CD4-positive, alpha-beta T cell treated with Interleukin-10 for 1 hour (primary cell): ENCODE measurements at regions not wholly inside any gene's neighbourhood (a gene's known extent, or its start where the extent isn't known, plus 50 kb on each side); places are given as distances from the start of the nearest gene placed in this dataset.
"Not testable (repeated sequence)": the region's sequence is repeated elsewhere in the genome, so short reads cannot be mapped to it uniquely, and the experiment has no call there.

ENCODE experiments used
- DNase-seq: peaks from one replicate; pipeline ENCODE4 v3.0.0-alpha.2; 2020

GRCh38 chr14:53735916-53736315, 220.7 kb downstream of the BMP4 start:
- DNase-seq, result no peak

GRCh38 chr14:53723221-53723620, 233.4 kb downstream of the BMP4 start:
- no peak for DNase-seq

- no peak for DNase-seq
Observed at GRCh38 chr14:53719536-53719935, 237.1 kb downstream of the BMP4 start.

- no peak for DNase-seq
Observed at GRCh38 chr14:53716578-53716977, 240.0 kb downstream of the BMP4 start.

GRCh38 chr14:53715193-53715721, 241.4 kb downstream of the BMP4 start:
- DNase-seq, result no peak

GRCh38 chr14:53714495-53715192, 242.0 kb downstream of the BMP4 start:
- DNase-seq, result no peak

GRCh38 chr14:53712901-53713300, 243.7 kb downstream of the BMP4 start:
- DNase-seq, result not testable (repeated sequence)

- no peak for DNase-seq
Observed at GRCh38 chr14:53711205-53711604, 245.4 kb downstream of the BMP4 start.

GRCh38 chr14:53710615-53711014, 246.0 kb downstream of the BMP4 start:
- DNase-seq, result no peak

GRCh38 chr14:53709381-53709780, 247.2 kb downstream of the BMP4 start:
- no peak for DNase-seq

GRCh38 chr14:53703457-53703856, 253.2 kb downstream of the BMP4 start:
- no peak for DNase-seq

GRCh38 chr14:53701108-53701875, 255.3 kb downstream of the BMP4 start:
- no peak for DNase-seq

- no peak for DNase-seq
Observed at GRCh38 chr14:53696217-53696965, 260.2 kb downstream of the BMP4 start.

- no peak for DNase-seq
Observed at GRCh38 chr14:53695692-53696214, 260.9 kb downstream of the BMP4 start.

- no peak for DNase-seq
Observed at GRCh38 chr14:53692885-53693284, 263.7 kb downstream of the BMP4 start.

- DNase-seq, result no peak
Observed at GRCh38 chr14:53692451-53692850, 264.2 kb downstream of the BMP4 start.

GRCh38 chr14:53683229-53683628, 273.4 kb downstream of the BMP4 start:
- no peak for DNase-seq

- no peak for DNase-seq
Observed at GRCh38 chr14:53672526-53672925, 284.1 kb downstream of the BMP4 start.

- no peak for DNase-seq
Observed at GRCh38 chr14:53670701-53671100, 285.9 kb downstream of the BMP4 start.

- no peak for DNase-seq
Observed at GRCh38 chr14:53668897-53669296, 287.7 kb downstream of the BMP4 start.

GRCh38 chr14:53663709-53664108, 292.9 kb downstream of the BMP4 start:
- DNase-seq, result no peak

- no peak for DNase-seq
Observed at GRCh38 chr14:53655080-53655785, 301.4 kb downstream of the BMP4 start.

GRCh38 chr14:53652068-53652467, 304.6 kb downstream of the BMP4 start:
- DNase-seq, result no peak
